Stomach (tissue), 8 donors: ENCODE measurements at regions not wholly inside any gene's neighbourhood (a gene's known extent, or its start where the extent isn't known, plus 50 kb on each side); places are given as distances from the start of the nearest gene placed in this dataset.

ENCODE experiments used
- DNase-seq, 2 donors: peaks; one replicate each; pipeline versions ENCODE4 v3.0.0 to v3.0.0-alpha.2; 2013 to 2019
- H3K27ac ChIP-seq, 5 donors: fragments of 200-600 bp in 4 of 5; sonication (generic) in 4 of 5; one replicate each; pipeline ENCODE4 v1.5.1; 2013 to 2019; ENCODE audit warnings: mild to moderate bottlenecking in 1 of 5, moderate library complexity in 1 of 5
- H3K27me3 ChIP-seq, 3 donors: fragments of 200-600 bp; sonication (generic); one replicate each; pipeline ENCODE4 v1.5.1; 2017 to 2019; ENCODE audit warnings: mixed run types in 1 of 3
- H3K36me3 ChIP-seq, 4 donors: fragments of 200-600 bp; sonication (generic); 1 replicate in 3 of 4; 2 replicates in 1 of 4; pipeline ENCODE4 v1.5.1; 2016 to 2019
- H3K4me1 ChIP-seq, 4 donors: fragments of 200-600 bp; sonication (generic); one replicate each; pipeline ENCODE4 v1.5.1; 2016 to 2019
- H3K4me3 ChIP-seq, 4 donors: fragments of 200-600 bp; sonication (generic) in 3 of 4; one replicate each; pipeline ENCODE4 v1.5.1; 2016 to 2019; ENCODE audit warnings: mild to moderate bottlenecking in 1 of 4
- H3K9me3 ChIP-seq, 4 donors: fragments of 200-600 bp; sonication (generic); one replicate each; pipeline ENCODE4 v1.5.1; 2016 to 2019
- CTCF ChIP-seq, 7 experiments: fragments of 450-650 bp in 4 of 7; fragments of 200-600 bp in 3 of 7; sonication (generic) in 3 of 7; IDR thresholded peaks; one replicate each; pipeline ENCODE4 v1.5.1; 2016 to 2019; ENCODE audit warnings: antibody characterized with exemption in 7 of 7, control low read depth in 2 of 7, mild to moderate bottlenecking in 1 of 7
- EP300 ChIP-seq: sonication (generic); formaldehyde crosslinking; IDR thresholded peaks from one replicate; pipeline ENCODE4 v1.6.1; 2017; ENCODE audit warnings: antibody characterized with exemption
- POLR2A ChIP-seq, 4 donors: fragments of 450-650 bp; IDR thresholded peaks; one replicate each; pipeline ENCODE4 v1.6.1; 2016; ENCODE audit warnings: antibody characterized with exemption in 4 of 4, control low read depth in 2 of 4, mild to moderate bottlenecking in 1 of 4, moderate library complexity in 1 of 4
- POLR2AphosphoS5 ChIP-seq, 3 donors: sonication (generic); formaldehyde crosslinking; IDR thresholded peaks; one replicate each; pipeline ENCODE4 v1.6.1; 2016; ENCODE audit warnings: antibody characterized with exemption in 3 of 3
- WGBS, 5 donors: extraction: QIAGEN DNeasy Blood & Tissue Kit in 3 of 5; methylation state at CpG; one replicate each; pipeline versions ENCODE4 v1.1.5 to v1.1.7; 2013 to 2018; 5-methylcytosine and 5-hydroxymethylcytosine counted together
- intact Hi-C: fragments of 100-400 bp; cut with DNase I; formaldehyde crosslinking; loops from one replicate; pipeline ENCODE4 v1.15.1; 2023; ENCODE audit warnings: low total_unique reads
- donor health status: healthy with polysubstance abuse.
- donor health status: Bipolar disorder and iron deficiency.
- donor health status: healthy.

DNA sequence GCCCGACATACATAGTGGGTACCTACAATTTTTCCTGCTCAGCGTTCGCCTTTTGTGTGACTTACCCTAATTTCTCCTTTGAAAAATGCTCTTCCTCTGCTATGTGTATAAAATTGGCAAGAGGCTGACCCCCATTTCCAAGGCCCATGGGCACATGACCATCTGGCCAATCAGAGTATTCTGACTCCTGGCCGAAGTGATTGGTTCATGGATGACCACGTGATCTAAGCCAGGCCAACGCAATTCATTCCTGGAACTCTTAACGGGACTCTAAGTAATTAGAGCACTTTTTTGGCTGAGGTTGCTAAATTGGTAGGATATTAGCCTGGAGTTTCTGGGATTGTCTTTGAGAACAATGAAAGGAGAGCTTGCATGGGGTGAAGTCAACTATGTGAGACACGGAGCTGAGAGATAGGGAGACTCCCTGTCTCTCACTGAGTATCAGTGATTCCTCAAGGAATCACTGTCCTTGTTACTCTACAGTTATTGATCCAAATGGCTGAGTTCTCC is 110.1 kb upstream of the TBX3 start:
- Histone ChIP-seq H3K4me3 (no peak overlapping the region), H3K27ac (no peak overlapping the region), H3K27me3 (no peaks in the 10 kb centered on the region), H3K4me1 (no peaks in the 10 kb centered on the region), H3K9me3 (no peaks in the 10 kb centered on the region), H3K36me3 (no peaks in the 10 kb centered on the region)
- no peak for DNase-seq
- intact Hi-C loops, result no loop called here
- 83 to 91% (median 85%) methylated on average over 8 of the region's 8 CpGs for WGBS, 5 donors
- TF ChIP-seq EP300 (no peak), POLR2AphosphoS5 (IDR thresholded peaks at IDR 0.05) (no peak), POLR2A (IDR thresholded peaks at IDR 0.05) (no peak), CTCF (IDR thresholded peaks at IDR 0.05) (no peak)

GRCh38 chr12:114790276-114790675 is 106.3 kb upstream of the TBX3 start:
- H3K4me1 ChIP-seq, result no peaks in the 10 kb centered on the region
- H3K9me3 ChIP-seq, result no peaks in the 10 kb centered on the region
- H3K4me3 ChIP-seq, result no peak overlapping the region
- no peak for DNase-seq
- intact Hi-C loops, result no loop called here
- no peak overlapping the region for H3K27ac ChIP-seq
- WGBS, 5 donors, result 87 to 97% (median 89%) methylated on average over 1 of the region's 1 CpG
- no peaks in the 10 kb centered on the region for H3K27me3 ChIP-seq
- TF ChIP-seq EP300 (no peak), POLR2A (IDR thresholded peaks at IDR 0.05) (no peak), CTCF (IDR thresholded peaks at IDR 0.05) (no peak), POLR2AphosphoS5 (IDR thresholded peaks at IDR 0.05) (no peak)
- H3K36me3 ChIP-seq, result no peaks in the 10 kb centered on the region

GRCh38 chr12:114789821-114790220 is 105.8 kb upstream of the TBX3 start:
- H3K27me3 ChIP-seq, result no peaks in the 10 kb centered on the region
- no peaks in the 10 kb centered on the region for H3K9me3 ChIP-seq
- no peak for TF ChIP-seq EP300
- no peak for TF ChIP-seq CTCF (IDR thresholded peaks at IDR 0.05)
- no peak for TF ChIP-seq POLR2AphosphoS5 (IDR thresholded peaks at IDR 0.05)
- TF ChIP-seq POLR2A (IDR thresholded peaks at IDR 0.05), result no peak
- intact Hi-C loops, result no loop called here
- H3K27ac ChIP-seq, result no peak overlapping the region
- no peak overlapping the region for H3K4me3 ChIP-seq
- 61 to 84% (median 71%) methylated on average over 5 of the region's 5 CpGs for WGBS, 5 donors
- H3K4me1 ChIP-seq, result no peaks in the 10 kb centered on the region
- H3K36me3 ChIP-seq, result no peaks in the 10 kb centered on the region
- no peak for DNase-seq

DNA sequence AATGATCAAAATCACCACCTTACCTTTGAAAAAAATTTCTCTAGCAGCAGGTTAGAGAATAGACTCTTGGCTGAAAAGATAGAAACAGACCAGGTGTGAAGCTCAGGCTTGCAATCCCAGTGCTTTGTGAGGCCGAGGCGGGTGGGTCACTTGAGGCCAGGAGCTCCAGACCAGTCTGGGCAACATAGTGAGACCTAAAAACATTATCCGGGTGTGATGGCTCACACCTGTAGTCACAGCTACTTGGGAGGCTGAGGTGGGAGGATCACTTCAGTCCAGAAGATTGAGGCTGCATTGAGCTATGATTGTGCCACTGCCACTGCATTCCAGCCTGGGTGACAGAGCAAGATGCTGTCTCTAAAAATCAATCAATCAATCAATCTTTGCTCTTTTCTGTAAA is 105.3 kb upstream of the TBX3 start:
- 83 to 93% (median 86%) methylated on average over 3 of the region's 3 CpGs for WGBS, 5 donors
- no peaks in the 10 kb centered on the region for H3K4me1 ChIP-seq
- H3K4me3 ChIP-seq, result no peak overlapping the region
- no peak for DNase-seq
- H3K9me3 ChIP-seq, result no peaks in the 10 kb centered on the region
- TF ChIP-seq POLR2AphosphoS5 (IDR thresholded peaks at IDR 0.05) (no peak), CTCF (IDR thresholded peaks at IDR 0.05) (no peak), EP300 (no peak), POLR2A (IDR thresholded peaks at IDR 0.05) (no peak)
- no peak overlapping the region for H3K27ac ChIP-seq
- H3K27me3 ChIP-seq, result no peaks in the 10 kb centered on the region
- intact Hi-C loops, result no loop called here
- H3K36me3 ChIP-seq, result no peaks in the 10 kb centered on the region
